ENCODE measurements at regions not wholly inside any gene's neighbourhood (a gene's known extent, or its start where the extent isn't known, plus 50 kb on each side); places are given as distances from the start of the nearest gene placed in this dataset.

GRCh38 chr9:115976781-115977180 lies 176.8 kb upstream of the PAPPA start:
- no peak overlapping the region for H3K4me3 ChIP-seq (ENCODE audit: low read depth, low read length)
- H3K27me3 ChIP-seq (ENCODE audit: insufficient read depth, low read depth, severe bottlenecking): no peaks in the 10 kb centered on the region
- no peak for TF ChIP-seq CTCF (IDR thresholded peaks at IDR 0.05; ENCODE audit: low read depth, low read length)
- no peaks in the 10 kb centered on the region for H3K36me3 ChIP-seq
- DNase-seq: no peak
- H3K27ac ChIP-seq: no peak overlapping the region
- H3K9me3 ChIP-seq (ENCODE audit: severe bottlenecking): no peaks in the 10 kb centered on the region

- TF ChIP-seq CTCF (IDR thresholded peaks at IDR 0.05; ENCODE audit: low read depth, low read length): no peak
- Histone ChIP-seq H3K27ac (no peak overlapping the region), H3K36me3 (no peaks in the 10 kb centered on the region), H3K4me3 (ENCODE audit: low read depth, low read length) (no peak overlapping the region), H3K27me3 (ENCODE audit: insufficient read depth, low read depth, severe bottlenecking) (no peaks in the 10 kb centered on the region), H3K9me3 (ENCODE audit: severe bottlenecking) (no peaks in the 10 kb centered on the region)
- no peak for DNase-seq
Measured at GRCh38 chr9:115978091-115978490, 175.5 kb upstream of the PAPPA start.

- no peaks in the 10 kb centered on the region for H3K9me3 ChIP-seq (ENCODE audit: severe bottlenecking)
- no peak for DNase-seq
- no peaks in the 10 kb centered on the region for H3K36me3 ChIP-seq
- H3K27me3 ChIP-seq (ENCODE audit: insufficient read depth, low read depth, severe bottlenecking): no peaks in the 10 kb centered on the region
- no peak overlapping the region for H3K27ac ChIP-seq
- no peak overlapping the region for H3K4me3 ChIP-seq (ENCODE audit: low read depth, low read length)
- TF ChIP-seq CTCF (IDR thresholded peaks at IDR 0.05; ENCODE audit: low read depth, low read length): no peak
Measured at GRCh38 chr9:115978659-115979096, 174.9 kb upstream of the PAPPA start.

- Histone ChIP-seq H3K9me3 (ENCODE audit: severe bottlenecking) (no peaks in the 10 kb centered on the region), H3K27ac (no peak overlapping the region), H3K36me3 (no peaks in the 10 kb centered on the region), H3K27me3 (ENCODE audit: insufficient read depth, low read depth, severe bottlenecking) (no peaks in the 10 kb centered on the region), H3K4me3 (ENCODE audit: low read depth, low read length) (no peak overlapping the region)
- no peak for TF ChIP-seq CTCF (IDR thresholded peaks at IDR 0.05; ENCODE audit: low read depth, low read length)
- no peak for DNase-seq
Measured at GRCh38 chr9:115980054-115980453, 173.5 kb upstream of the PAPPA start.

GRCh38 chr9:115980502-115980901 lies 173.1 kb upstream of the PAPPA start:
- no peak for DNase-seq
- H3K4me3 ChIP-seq (ENCODE audit: low read depth, low read length): no peak overlapping the region
- H3K9me3 ChIP-seq (ENCODE audit: severe bottlenecking): no peaks in the 10 kb centered on the region
- no peaks in the 10 kb centered on the region for H3K36me3 ChIP-seq
- no peak for TF ChIP-seq CTCF (IDR thresholded peaks at IDR 0.05; ENCODE audit: low read depth, low read length)
- no peak overlapping the region for H3K27ac ChIP-seq
- H3K27me3 ChIP-seq (ENCODE audit: insufficient read depth, low read depth, severe bottlenecking): no peaks in the 10 kb centered on the region

- Histone ChIP-seq H3K4me3 (ENCODE audit: low read depth, low read length) (no peak overlapping the region), H3K36me3 (no peaks in the 10 kb centered on the region), H3K27ac (no peak overlapping the region), H3K27me3 (ENCODE audit: insufficient read depth, low read depth, severe bottlenecking) (no peaks in the 10 kb centered on the region), H3K9me3 (ENCODE audit: severe bottlenecking) (no peaks in the 10 kb centered on the region)
- TF ChIP-seq CTCF (IDR thresholded peaks at IDR 0.05; ENCODE audit: low read depth, low read length): no peak
- DNase-seq: no peak
Measured at GRCh38 chr9:115980976-115981375, 172.6 kb upstream of the PAPPA start.

All from WERI-Rb-1 (cell line).